Osteoblast (primary cell): ENCODE measurements at regions not wholly inside any gene's neighbourhood (a gene's known extent, or its start where the extent isn't known, plus 50 kb on each side); places are given as distances from the start of the nearest gene placed in this dataset.

Source experiments
- DNase-seq: peaks from one replicate; pipeline ENCODE4 v3.0.0; 2011; ENCODE audit warnings: low spot score, mixed read lengths; ENCODE audit not compliant: insufficient read length; ENCODE audit errors: missing footprints
- H2AFZ ChIP-seq: 2 replicates; pipeline ENCODE4 v1.6.0; 2011; ENCODE audit warnings: mild to moderate bottlenecking, low read length
- H3K27ac ChIP-seq: 2 replicates; pipeline ENCODE4 v1.5.1; 2011; ENCODE audit warnings: mild to moderate bottlenecking, low read depth, low read length, moderate library complexity
- H3K27me3 ChIP-seq: 2 replicates; pipeline ENCODE4 v1.6.0; 2012; ENCODE audit warnings: mild to moderate bottlenecking, control low read depth, inconsistent platforms, low read length, moderate library complexity; ENCODE audit not compliant: insufficient read depth
- H3K36me3 ChIP-seq: 2 replicates; pipeline ENCODE4 v1.5.1; 2011; ENCODE audit warnings: mild to moderate bottlenecking, low read length, control low read depth, moderate library complexity; ENCODE audit not compliant: insufficient read depth
- H3K4me1 ChIP-seq: 2 replicates; pipeline ENCODE4 v1.5.1; 2011; ENCODE audit warnings: mild to moderate bottlenecking, low read length, control low read depth, moderate library complexity; ENCODE audit not compliant: insufficient read depth
- H3K4me2 ChIP-seq: 2 replicates; pipeline ENCODE4 v1.6.0; 2011; ENCODE audit warnings: mild to moderate bottlenecking, low read length; ENCODE audit not compliant: insufficient read depth
- H3K4me3 ChIP-seq: fragments of 200-600 bp; sonication (generic); 3 replicates; pipeline ENCODE4 v1.5.1; 2012; ENCODE audit warnings: mild to moderate bottlenecking, low read length, inconsistent platforms; ENCODE audit not compliant: insufficient read depth
- H3K79me2 ChIP-seq: 2 replicates; pipeline ENCODE4 v1.6.0; 2012; ENCODE audit warnings: mild to moderate bottlenecking, low read length, control low read depth, inconsistent platforms; ENCODE audit not compliant: insufficient read depth
- H3K9me3 ChIP-seq: 2 replicates; pipeline ENCODE4 v1.5.1; 2011; ENCODE audit warnings: low read depth, low read length, control low read depth
- H4K20me1 ChIP-seq: 2 replicates; pipeline ENCODE4 v1.6.0; 2012; ENCODE audit warnings: mild to moderate bottlenecking, low read length, control low read depth; ENCODE audit not compliant: insufficient read depth
- TF ChIP-seq, protein P1 (sequence below): IDR thresholded peaks from 2 replicates; pipeline ENCODE4 v1.5.1; 2011; ENCODE audit warnings: mild to moderate bottlenecking, low read depth, low read length, moderate library complexity; ENCODE audit errors: extremely low read depth

DNA sequence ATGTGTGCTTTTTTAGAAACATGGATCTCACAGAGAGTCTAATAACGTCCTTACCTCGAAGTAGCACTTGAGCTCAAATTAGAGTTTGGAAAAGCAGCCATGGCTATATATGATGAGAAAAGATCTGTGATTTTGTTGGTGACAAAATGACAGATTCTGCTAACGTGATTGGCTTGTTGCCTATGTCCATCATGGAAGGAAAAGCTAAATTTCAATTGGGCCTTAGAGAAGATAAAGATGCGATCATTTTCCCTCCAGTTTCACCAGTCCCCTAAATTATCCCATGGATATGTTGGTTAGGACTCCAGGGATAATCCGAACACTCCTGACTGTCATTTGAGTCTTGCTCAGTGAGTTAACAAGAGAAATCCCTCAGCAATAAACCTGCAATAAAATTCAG lies 175.8 kb downstream of the C16orf95 start:
- peaks cover 13% of the 10 kb centered on the region for H3K4me1 ChIP-seq
- peaks cover 2% of the 10 kb centered on the region for H3K27me3 ChIP-seq
- H3K4me2 ChIP-seq = no peak overlapping the region
- no peaks in the 10 kb centered on the region for H3K79me2 ChIP-seq
- no peak overlapping the region for H3K27ac ChIP-seq
- no peaks in the 10 kb centered on the region for H3K36me3 ChIP-seq
- TF ChIP-seq, protein P1, sequence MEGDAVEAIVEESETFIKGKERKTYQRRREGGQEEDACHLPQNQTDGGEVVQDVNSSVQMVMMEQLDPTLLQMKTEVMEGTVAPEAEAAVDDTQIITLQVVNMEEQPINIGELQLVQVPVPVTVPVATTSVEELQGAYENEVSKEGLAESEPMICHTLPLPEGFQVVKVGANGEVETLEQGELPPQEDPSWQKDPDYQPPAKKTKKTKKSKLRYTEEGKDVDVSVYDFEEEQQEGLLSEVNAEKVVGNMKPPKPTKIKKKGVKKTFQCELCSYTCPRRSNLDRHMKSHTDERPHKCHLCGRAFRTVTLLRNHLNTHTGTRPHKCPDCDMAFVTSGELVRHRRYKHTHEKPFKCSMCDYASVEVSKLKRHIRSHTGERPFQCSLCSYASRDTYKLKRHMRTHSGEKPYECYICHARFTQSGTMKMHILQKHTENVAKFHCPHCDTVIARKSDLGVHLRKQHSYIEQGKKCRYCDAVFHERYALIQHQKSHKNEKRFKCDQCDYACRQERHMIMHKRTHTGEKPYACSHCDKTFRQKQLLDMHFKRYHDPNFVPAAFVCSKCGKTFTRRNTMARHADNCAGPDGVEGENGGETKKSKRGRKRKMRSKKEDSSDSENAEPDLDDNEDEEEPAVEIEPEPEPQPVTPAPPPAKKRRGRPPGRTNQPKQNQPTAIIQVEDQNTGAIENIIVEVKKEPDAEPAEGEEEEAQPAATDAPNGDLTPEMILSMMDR = no peak
- no peaks in the 10 kb centered on the region for H4K20me1 ChIP-seq
- H3K9me3 ChIP-seq = no peaks in the 10 kb centered on the region
- DNase-seq = no peak
- H2AFZ ChIP-seq = no peak overlapping the region
- no peak overlapping the region for H3K4me3 ChIP-seq

DNA sequence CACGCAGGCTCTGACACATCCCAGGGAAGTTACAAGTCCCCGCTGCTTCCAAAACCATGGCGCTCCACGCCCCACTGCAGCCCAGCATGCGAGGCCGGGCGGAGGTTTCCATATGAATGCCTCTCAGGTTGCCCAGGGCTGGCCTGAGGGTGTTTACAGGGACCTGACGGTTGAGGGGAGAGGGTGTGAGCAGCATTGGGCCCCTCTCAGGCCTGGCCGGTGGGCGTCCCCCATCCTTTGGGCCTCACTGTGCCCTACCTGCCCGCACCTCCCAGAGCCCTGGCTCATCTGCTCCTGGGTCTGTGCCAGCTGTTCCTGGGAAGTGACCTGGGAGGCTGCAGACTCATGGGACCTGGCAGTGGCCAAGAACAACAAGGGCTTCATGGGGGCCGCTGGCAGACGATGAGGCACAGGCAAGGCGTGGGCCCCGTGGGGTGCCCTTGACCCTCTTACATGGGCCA lies 173.5 kb downstream of the C16orf95 start:
- DNase-seq = no peak
- Histone ChIP-seq H3K9me3 (no peaks in the 10 kb centered on the region), H2AFZ (no peak overlapping the region), H3K4me1 (peaks cover 19% of the 10 kb centered on the region), H4K20me1 (no peaks in the 10 kb centered on the region), H3K27ac (no peak overlapping the region), H3K27me3 (peaks cover 2% of the 10 kb centered on the region), H3K79me2 (no peaks in the 10 kb centered on the region), H3K4me2 (no peak overlapping the region), H3K36me3 (no peaks in the 10 kb centered on the region), H3K4me3 (no peak overlapping the region)
- TF ChIP-seq, protein P1 = no peak

DNA sequence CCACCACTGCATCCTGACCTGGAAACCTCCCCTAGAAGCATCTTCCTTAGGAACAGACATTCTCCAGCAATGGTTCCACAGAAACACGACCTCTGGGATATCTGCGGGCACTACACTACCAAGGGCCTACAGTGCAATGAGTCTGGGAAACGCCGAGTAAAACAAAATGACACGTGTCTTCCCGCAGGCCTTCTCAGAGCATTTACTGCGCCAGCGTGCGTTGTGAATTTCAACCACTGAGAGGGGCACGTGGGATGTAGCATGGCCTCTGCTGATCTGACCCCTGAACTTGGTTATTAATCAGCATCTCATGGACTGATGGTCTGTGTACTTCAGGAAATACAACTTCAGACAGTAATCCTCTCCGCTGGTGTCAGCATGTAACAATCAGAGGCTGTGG lies 173.0 kb downstream of the C16orf95 start:
- no peak overlapping the region for H3K4me2 ChIP-seq
- peaks cover 23% of the 10 kb centered on the region for H3K4me1 ChIP-seq
- H3K79me2 ChIP-seq = no peaks in the 10 kb centered on the region
- no peak overlapping the region for H3K27ac ChIP-seq
- TF ChIP-seq, protein P1 = no peak
- no peaks in the 10 kb centered on the region for H4K20me1 ChIP-seq
- H3K4me3 ChIP-seq = no peak overlapping the region
- H3K27me3 ChIP-seq = peaks cover 2% of the 10 kb centered on the region
- H3K9me3 ChIP-seq = no peaks in the 10 kb centered on the region
- no peak overlapping the region for H2AFZ ChIP-seq
- DNase-seq = peak; percentile 55
- no peaks in the 10 kb centered on the region for H3K36me3 ChIP-seq

DNA sequence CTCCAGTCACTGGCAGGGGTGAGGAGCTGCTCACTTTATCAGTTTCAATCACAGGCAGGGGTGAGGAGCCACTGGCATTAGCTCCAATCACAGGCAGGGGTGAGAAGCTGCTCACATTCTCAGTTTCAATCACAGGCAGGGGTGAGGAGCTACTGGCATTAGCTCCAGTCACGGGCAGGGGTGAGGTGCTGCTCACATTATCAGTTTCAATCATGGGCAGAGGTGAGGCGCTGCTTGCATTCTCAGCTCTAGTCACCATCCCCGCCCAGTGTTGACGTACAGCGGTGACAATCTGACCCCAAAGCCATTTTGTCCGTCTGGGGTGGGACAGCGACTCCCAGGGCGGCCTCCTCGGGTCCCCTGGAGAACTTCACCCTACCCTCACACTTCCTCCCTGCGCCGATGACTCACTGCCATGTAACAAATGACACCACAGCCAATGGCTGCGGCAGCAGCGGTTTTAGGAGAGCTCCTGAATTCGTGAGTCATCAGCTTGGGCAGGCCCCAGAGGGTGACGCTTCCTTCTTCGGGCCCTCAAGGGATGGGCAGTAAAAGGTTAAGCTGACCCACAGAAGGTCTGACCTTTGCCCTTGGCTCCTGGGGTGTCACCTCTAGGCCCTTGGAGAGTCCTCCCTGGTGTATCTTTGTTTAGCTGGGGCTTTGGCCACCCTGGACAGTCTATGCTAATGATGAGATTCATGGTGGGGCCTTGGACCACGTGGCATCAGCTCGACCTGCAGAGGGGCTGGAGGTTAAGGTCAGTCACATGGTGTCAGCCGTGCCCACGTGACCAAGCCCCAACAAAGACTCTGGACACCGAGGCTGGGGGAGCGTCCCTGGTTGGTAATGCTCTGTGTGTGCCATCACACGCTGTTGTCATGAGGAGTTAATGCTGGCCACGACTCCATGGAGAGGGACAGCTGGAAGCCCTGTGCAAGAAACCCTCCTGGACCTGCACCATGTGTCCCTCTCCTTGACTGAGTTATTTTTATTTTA lies 171.7 kb downstream of the C16orf95 start:
- Histone ChIP-seq H3K27ac (peak overlapping the region; percentile 51), H4K20me1 (no peaks in the 10 kb centered on the region), H3K36me3 (no peaks in the 10 kb centered on the region), H3K9me3 (no peaks in the 10 kb centered on the region), H3K4me2 (peak overlapping the region; percentile 16), H3K79me2 (no peaks in the 10 kb centered on the region), H3K4me1 (peaks cover 23% of the 10 kb centered on the region), H2AFZ (peak overlapping the region; percentile 68), H3K27me3 (no peaks in the 10 kb centered on the region), H3K4me3 (peak overlapping the region; percentile 11)
- TF ChIP-seq, protein P1 = peak; percentile 32
- DNase-seq = peak; percentile 96
